Fibroblast of lung (primary cell): ENCODE measurements at regions not wholly inside any gene's neighbourhood (a gene's known extent, or its start where the extent isn't known, plus 50 kb on each side); places are given as distances from the start of the nearest gene placed in this dataset.

ENCODE experiments used
- DNase-seq, 2 donors: peaks; one replicate each; pipeline versions ENCODE4 v3.0.0 to v3.0.0-alpha.2; 2010; ENCODE audit warnings: low read depth in 2 of 2
- H2AFZ ChIP-seq: 2 replicates; pipeline ENCODE4 v1.5.1; 2012; ENCODE audit warnings: low read length, control low read depth, inconsistent platforms
- H3K27ac ChIP-seq: 2 replicates; pipeline ENCODE4 v1.5.1; 2011; ENCODE audit warnings: low read length, control low read depth; ENCODE audit not compliant: insufficient read depth
- H3K27me3 ChIP-seq: 2 replicates; pipeline ENCODE4 v1.5.1; 2011; ENCODE audit warnings: mild to moderate bottlenecking, low read length; ENCODE audit not compliant: control insufficient read depth, insufficient read depth
- H3K36me3 ChIP-seq: 2 replicates; pipeline ENCODE4 v1.5.1; 2011; ENCODE audit warnings: low read length; ENCODE audit not compliant: control insufficient read depth, insufficient read depth
- H3K4me1 ChIP-seq: 2 replicates; pipeline ENCODE4 v1.5.1; 2011; ENCODE audit warnings: low read length; ENCODE audit not compliant: control insufficient read depth, insufficient read depth; ENCODE audit errors: extremely low read depth
- H3K4me2 ChIP-seq: 2 replicates; pipeline ENCODE4 v1.5.1; 2011; ENCODE audit warnings: low read length, control low read depth; ENCODE audit not compliant: insufficient read depth; ENCODE audit errors: extremely low read depth
- H3K4me3 ChIP-seq, 4 experiments: fragments of 200-600 bp in 1 of 4; sonication (generic) in 1 of 4; replicated peaks in 1 of 4; 2 replicates each; pipeline ENCODE4 v1.5.1; 2011 to 2016; ENCODE audit warnings: low read length in 4 of 4, low read depth in 3 of 4, mild to moderate bottlenecking in 3 of 4, control low read depth in 2 of 4, inconsistent platforms in 1 of 4, mixed read lengths in 1 of 4; ENCODE audit not compliant: insufficient read depth in 1 of 4; ENCODE audit errors: control extremely low read depth in 1 of 4
- H3K79me2 ChIP-seq: 2 replicates; pipeline ENCODE4 v1.5.1; 2012; ENCODE audit warnings: mild to moderate bottlenecking, low read length, inconsistent platforms; ENCODE audit not compliant: control insufficient read depth, insufficient read depth
- H3K9ac ChIP-seq: 2 replicates; pipeline ENCODE4 v1.5.1; 2011; ENCODE audit warnings: mild to moderate bottlenecking, low read length, control low read depth; ENCODE audit not compliant: insufficient read depth
- H3K9me3 ChIP-seq: 2 replicates; pipeline ENCODE4 v1.5.1; 2012; ENCODE audit warnings: low read depth, low read length; ENCODE audit not compliant: control insufficient read depth, insufficient read depth
- H4K20me1 ChIP-seq: 2 replicates; pipeline ENCODE4 v1.5.1; 2011; ENCODE audit warnings: low read length; ENCODE audit not compliant: control insufficient read depth, insufficient read depth; ENCODE audit errors: extremely low read depth
- CTCF ChIP-seq, 2 donors: IDR thresholded peaks in 1 of 2; conservative IDR thresholded peaks in 1 of 2; 1 replicate in 1 of 2; 2 replicates in 1 of 2; pipeline ENCODE4 v1.5.1; 2011 to 2012; ENCODE audit warnings: low read length in 2 of 2, control low read depth in 1 of 2, inconsistent platforms in 1 of 2, low read depth in 1 of 2, mild to moderate bottlenecking in 1 of 2
- EZH2 ChIP-seq: IDR thresholded peaks from 2 replicates; pipeline ENCODE4 v1.5.1; 2012; ENCODE audit warnings: low read length, control low read depth, mild to moderate bottlenecking; ENCODE audit errors: missing control alignments

GRCh38 chr5:62829604-62829986 lies 251.0 kb downstream of the LRRC70 start:
- H3K27ac ChIP-seq: no peak overlapping the region
- H3K4me2 ChIP-seq: no peak overlapping the region
- no peaks in the 10 kb centered on the region for H3K4me1 ChIP-seq
- TF ChIP-seq CTCF (conservative IDR thresholded peaks at IDR 0.05 in 1 of 2, IDR thresholded peaks at IDR 0.05 in 1 of 2; ENCODE audit: low read depth in 1 of 2, low read length in 2 of 2): no peak
- no peak for TF ChIP-seq EZH2
- no peaks in the 10 kb centered on the region for H3K36me3 ChIP-seq
- H3K27me3 ChIP-seq: no peaks in the 10 kb centered on the region
- no peak overlapping the region for H2AFZ ChIP-seq
- no peak overlapping the region for H3K9ac ChIP-seq
- no peaks in the 10 kb centered on the region for H3K9me3 ChIP-seq
- no peak overlapping the region for H3K4me3 ChIP-seq
- DNase-seq: no peak
- no peaks in the 10 kb centered on the region for H4K20me1 ChIP-seq
- H3K79me2 ChIP-seq: no peaks in the 10 kb centered on the region

DNA sequence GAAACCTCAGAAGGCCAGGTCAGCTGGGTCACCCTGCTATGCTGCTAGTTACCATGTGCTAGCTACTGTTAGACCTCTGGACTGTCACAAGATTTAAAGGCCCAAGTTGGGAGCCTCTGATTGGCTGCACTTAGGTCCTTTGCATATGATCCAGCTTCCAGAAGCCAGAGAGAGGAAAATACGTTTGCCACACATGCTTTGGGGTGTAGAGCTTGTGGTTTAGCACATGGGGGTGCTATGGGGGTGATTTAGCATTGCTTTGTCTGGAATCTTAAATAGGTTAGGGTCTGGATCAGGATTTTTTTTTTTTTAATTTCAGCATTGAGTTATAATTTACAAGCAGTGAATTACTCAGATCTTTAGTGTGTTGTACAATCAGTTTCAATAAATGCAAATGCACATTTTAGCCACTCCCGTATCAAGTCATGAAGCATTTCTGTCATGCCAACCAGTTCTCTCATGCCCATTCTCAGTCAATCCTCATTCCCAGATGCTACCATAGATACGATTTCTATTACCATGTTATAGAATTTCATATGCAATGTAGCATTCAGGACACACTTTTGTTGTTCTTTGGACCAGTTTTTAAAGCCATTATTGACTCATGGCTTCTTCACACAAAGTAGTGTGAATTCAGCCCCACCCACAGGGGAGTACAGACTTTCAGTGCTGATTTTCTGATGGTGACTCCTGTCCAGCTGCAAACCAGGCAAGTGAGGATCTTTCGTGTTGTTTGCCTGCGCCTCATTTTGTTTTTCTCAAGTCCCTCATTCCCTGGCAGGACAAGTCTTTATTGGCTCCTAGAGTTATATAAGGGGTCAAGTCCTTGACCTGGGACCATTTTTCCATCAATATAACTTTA lies 250.4 kb downstream of the LRRC70 start:
- H3K36me3 ChIP-seq: no peaks in the 10 kb centered on the region
- H3K9me3 ChIP-seq: no peaks in the 10 kb centered on the region
- TF ChIP-seq EZH2: no peak
- TF ChIP-seq CTCF (conservative IDR thresholded peaks at IDR 0.05 in 1 of 2, IDR thresholded peaks at IDR 0.05 in 1 of 2; ENCODE audit: low read depth in 1 of 2, low read length in 2 of 2): no peak
- H3K27ac ChIP-seq: no peak overlapping the region
- H4K20me1 ChIP-seq: no peaks in the 10 kb centered on the region
- H3K4me2 ChIP-seq: no peak overlapping the region
- no peaks in the 10 kb centered on the region for H3K4me1 ChIP-seq
- no peak overlapping the region for H3K4me3 ChIP-seq
- no peak for DNase-seq
- no peaks in the 10 kb centered on the region for H3K27me3 ChIP-seq
- H3K79me2 ChIP-seq: no peaks in the 10 kb centered on the region
- H3K9ac ChIP-seq: no peak overlapping the region
- no peak overlapping the region for H2AFZ ChIP-seq

DNA sequence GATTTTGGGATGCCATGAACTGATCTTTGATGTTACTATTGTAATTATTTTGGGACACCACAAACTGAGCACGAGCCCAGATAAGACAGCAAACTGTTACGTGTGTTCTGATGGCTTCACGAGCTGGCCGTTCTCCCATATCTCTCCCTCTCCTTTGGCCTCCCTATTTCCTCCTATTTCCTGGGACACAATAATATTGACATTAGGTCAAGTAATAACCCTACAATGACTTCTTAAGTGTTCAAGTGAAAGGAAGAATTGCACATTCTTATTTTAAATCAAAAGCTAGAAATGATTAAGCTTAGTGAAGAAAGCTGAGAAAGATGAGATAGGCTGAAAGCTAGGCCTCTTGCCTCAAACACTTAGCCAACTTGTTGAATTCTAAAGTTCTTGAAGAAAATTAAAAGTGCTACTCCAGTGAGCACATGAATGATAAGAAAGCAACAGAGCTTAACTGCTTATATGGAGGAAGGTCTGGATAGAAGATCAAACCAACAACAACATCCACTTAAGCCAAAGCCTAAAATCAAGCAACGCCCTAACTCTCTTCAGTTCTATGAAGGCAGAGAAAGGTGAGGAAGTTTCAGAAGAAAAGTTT lies 247.1 kb downstream of the LRRC70 start:
- Histone ChIP-seq H3K27ac (no peak overlapping the region), H3K4me3 (no peak overlapping the region), H3K4me1 (no peaks in the 10 kb centered on the region), H3K9me3 (no peaks in the 10 kb centered on the region), H3K27me3 (no peaks in the 10 kb centered on the region), H4K20me1 (no peaks in the 10 kb centered on the region), H2AFZ (no peak overlapping the region), H3K9ac (no peak overlapping the region), H3K36me3 (no peaks in the 10 kb centered on the region), H3K4me2 (no peak overlapping the region), H3K79me2 (no peaks in the 10 kb centered on the region)
- no peak for TF ChIP-seq CTCF (conservative IDR thresholded peaks at IDR 0.05 in 1 of 2, IDR thresholded peaks at IDR 0.05 in 1 of 2; ENCODE audit: low read depth in 1 of 2, low read length in 2 of 2)
- TF ChIP-seq EZH2: no peak
- DNase-seq: no peak
